HepG2 (cell line): ENCODE measurements at regions not wholly inside any gene's neighbourhood (a gene's known extent, or its start where the extent isn't known, plus 50 kb on each side); places are given as distances from the start of the nearest gene placed in this dataset.

Source experiments
- CREB1 ChIP-seq, 2 experiments: fragments of 450-650 bp in 1 of 2; IDR thresholded peaks; 2 replicates each; pipeline ENCODE4 v1.6.1; 2016 to 2017; ENCODE audit warnings: control low read depth in 1 of 2, mild to moderate bottlenecking in 1 of 2, missing compliant biosample characterization in 1 of 2, missing genetic modification characterization in 1 of 2
- NPAS2 ChIP-seq: sonication (generic); formaldehyde crosslinking; IDR thresholded peaks from 2 replicates; pipeline ENCODE4 v1.8.0; 2022; ENCODE audit warnings: mild to moderate bottlenecking, missing genetic modification reagents, borderline replicate concordance
- POLR2AphosphoS5 ChIP-seq: IDR thresholded peaks from 2 replicates; pipeline ENCODE4 v1.6.1; 2012; ENCODE audit warnings: low read depth, low read length

GRCh38 chr2:149787206-149787605 is 199.6 kb upstream of the MMADHC start:
- no peak for TF ChIP-seq NPAS2 (CRISPR knock-in tag)
- TF ChIP-seq POLR2AphosphoS5, result no peak
- TF ChIP-seq CREB1 (IDR thresholded peaks at IDR 0.05), result no peak
- no peak for TF ChIP-seq CREB1 (CRISPR knock-in tag; IDR thresholded peaks at IDR 0.05)
